NCI-H1436 treated with DMSO at 0.1 percent for 48 hours (cell line): ENCODE measurements at regions not wholly inside any gene's neighbourhood (a gene's known extent, or its start where the extent isn't known, plus 50 kb on each side); places are given as distances from the start of the nearest gene placed in this dataset.

Experiments
- DNase-seq: peaks from one replicate; lab custom pipeline; 2025; lab: John Stamatoyannopoulos, UW

DNA sequence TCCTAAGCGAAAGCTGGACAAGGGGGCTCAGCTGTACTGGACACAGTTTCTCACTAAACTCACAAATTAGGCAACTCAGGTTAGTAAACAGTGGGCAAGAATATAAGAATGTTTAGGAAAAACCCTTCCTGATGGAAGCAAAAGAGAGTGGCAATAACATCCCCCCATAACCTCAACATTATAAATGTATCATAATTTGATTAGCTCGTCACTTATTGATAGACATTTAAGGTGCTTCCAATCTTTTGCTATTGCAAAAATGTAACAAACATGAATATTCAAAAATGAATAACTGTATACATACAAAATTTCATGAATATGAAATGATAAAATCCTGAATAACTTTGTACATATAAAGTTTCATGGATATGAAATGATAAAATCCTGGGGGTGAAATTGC lies 415.7 kb downstream of the EPM2A start:
- no peak for DNase-seq

DNA sequence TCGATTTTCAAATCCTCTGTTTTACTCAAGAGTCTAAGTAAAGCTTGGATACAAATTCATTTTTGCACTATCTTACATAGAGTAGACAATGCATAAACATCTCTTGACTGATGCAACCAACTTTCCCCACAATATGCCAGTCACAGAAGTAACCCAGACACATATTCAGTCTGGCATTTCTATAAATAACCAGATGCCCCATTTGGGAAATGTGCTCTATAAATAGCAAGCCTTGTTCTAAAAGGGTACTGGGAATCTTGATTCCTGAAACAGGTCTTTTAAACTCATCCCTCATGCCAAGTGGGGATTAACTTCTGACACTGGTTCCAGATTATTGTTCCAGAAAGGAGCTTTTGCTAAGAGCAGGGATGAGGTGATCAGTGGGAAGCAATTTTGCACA lies 411.7 kb downstream of the EPM2A start:
- no peak for DNase-seq

DNA sequence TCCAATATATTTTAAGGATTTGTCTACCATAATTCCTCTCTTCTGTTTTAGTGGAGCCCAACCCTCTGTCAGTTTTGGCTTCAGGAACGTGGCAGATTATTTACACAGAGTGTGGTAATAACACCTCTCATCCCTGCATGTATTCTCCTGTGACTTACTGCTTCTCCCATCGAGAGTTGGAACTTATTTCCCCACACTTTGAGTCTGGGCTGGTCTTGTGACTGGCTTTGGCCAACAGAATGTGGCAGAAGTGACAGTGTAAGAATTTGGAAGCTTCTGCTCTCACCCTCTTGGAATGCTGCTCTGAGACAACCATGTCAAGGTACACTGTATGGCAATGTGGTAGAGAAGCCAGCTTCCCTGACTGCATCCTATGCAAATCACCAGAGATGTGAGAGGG lies 407.7 kb downstream of the EPM2A start:
- DNase-seq: no peak

- DNase-seq: no peak
Observed at GRCh38 chr6:145329257-145329656, 406.1 kb downstream of the EPM2A start.

- no peak for DNase-seq
Observed at GRCh38 chr6:145331066-145331465, 404.3 kb downstream of the EPM2A start.

- DNase-seq: no peak
Observed at GRCh38 chr6:145332011-145332410, 403.3 kb downstream of the EPM2A start.

DNA sequence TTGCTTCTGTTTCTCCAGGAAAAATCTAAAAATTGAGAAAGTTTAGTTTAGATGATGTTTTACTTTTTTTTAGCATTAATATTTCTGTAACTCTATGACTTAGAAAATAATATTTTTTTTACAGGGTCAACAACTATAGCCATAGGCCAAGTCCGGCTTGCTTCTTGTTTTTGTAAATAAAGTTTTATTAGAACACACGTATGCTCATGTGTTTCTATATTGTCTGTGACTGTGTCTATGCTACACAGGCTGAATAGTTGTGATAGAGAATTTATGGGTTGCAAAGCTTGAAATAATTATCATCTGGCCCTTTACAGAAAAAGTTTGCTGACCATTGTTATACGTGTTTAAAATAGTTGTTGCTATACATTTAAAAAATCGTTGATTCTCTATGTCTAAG lies 399.2 kb downstream of the EPM2A start:
- DNase-seq: no peak

DNA sequence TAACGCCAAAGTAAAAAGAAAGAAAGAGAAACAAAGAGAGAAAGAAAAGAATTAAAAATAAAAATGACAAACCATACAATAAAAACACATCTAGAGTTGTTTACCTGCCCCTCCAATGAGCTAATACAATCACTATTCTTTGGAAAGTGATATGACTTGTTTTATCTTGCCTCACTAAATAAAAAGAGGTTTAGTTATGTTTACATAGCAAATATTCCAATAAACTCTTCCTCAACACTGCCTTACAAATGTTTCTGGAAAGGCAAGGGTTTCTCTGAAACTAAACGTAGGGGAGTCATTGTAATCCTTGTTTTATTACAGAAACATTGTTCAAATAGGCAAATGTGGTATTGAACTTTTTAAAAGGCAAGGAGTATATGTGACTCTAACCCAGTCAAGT lies 396.2 kb downstream of the EPM2A start:
- DNase-seq: no peak

GRCh38 chr6:145340256-145340655 lies 395.1 kb downstream of the EPM2A start:
- DNase-seq: no peak

DNA sequence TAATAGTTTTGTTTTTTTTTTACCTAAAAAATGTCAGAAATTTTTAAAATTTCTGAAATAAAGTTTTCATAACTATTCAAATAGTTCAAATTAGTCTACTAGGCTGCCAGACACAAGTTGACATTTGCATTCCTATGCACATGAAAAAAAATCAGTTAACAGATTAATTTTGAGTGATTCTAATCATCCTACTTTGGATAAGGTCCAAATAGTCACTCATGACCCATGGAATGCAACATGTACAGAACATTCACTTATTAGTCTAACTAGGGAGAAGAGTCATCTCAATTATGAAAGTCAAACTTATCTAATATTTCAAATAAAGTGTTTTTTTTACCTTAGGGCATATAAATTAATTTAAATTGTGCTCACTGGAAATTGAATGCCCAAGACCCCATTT lies 390.2 kb downstream of the EPM2A start:
- no peak for DNase-seq

GRCh38 chr6:145347216-145347615 lies 388.1 kb downstream of the EPM2A start:
- DNase-seq: no peak

GRCh38 chr6:145349950-145350510 lies 385.3 kb downstream of the EPM2A start:
- DNase-seq: no peak

- no peak for DNase-seq
Observed at GRCh38 chr6:145350928-145351327, 384.4 kb downstream of the EPM2A start.

GRCh38 chr6:145352382-145353080 lies 382.8 kb downstream of the EPM2A start:
- DNase-seq: no peak

- DNase-seq: no peak
Observed at GRCh38 chr6:145360865-145361264, 374.5 kb downstream of the EPM2A start.

GRCh38 chr6:145367149-145367548 lies 368.2 kb downstream of the EPM2A start:
- DNase-seq: no peak

DNA sequence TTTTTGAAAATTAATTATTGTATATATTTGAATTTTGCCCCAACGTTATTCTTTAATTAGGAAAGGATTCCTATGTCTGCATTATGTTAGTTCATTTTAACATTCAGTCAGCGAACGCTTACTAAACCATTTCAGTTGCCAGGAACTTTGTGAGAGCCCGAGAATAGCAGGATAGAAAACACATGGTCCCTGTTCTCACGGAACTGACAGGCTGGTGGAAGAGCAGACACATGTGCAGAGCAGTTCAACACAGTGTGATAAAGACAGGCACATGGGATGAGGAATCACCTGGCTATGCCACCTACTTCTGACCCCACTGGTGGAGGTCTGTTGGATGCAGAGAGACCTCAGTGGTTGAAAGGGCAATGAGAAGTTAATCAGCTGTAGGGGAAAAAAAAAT lies 367.2 kb downstream of the EPM2A start:
- no peak for DNase-seq

DNA sequence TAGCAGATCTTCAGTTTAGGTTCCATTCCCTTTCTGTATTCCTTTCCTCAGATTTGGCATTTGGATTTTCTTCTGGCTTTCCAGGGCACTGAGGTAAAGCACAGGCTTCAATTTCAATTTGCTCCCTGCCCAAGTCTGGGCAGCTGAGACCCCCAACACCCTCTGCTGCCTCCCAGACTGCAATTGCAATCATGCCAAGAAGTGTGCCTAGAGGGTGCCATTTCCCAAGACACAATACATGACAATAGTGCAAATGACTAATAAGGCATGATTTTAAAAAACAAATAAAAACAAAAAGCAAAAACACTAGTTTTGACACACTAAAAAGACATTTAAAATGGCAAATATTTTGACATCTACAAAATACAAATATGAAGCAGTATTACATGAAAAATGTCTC lies 364.8 kb downstream of the EPM2A start:
- DNase-seq: no peak

- DNase-seq: no peak
Observed at GRCh38 chr6:145372671-145373151, 362.6 kb downstream of the EPM2A start.

GRCh38 chr6:145373826-145374225 lies 361.5 kb downstream of the EPM2A start:
- no peak for DNase-seq

DNA sequence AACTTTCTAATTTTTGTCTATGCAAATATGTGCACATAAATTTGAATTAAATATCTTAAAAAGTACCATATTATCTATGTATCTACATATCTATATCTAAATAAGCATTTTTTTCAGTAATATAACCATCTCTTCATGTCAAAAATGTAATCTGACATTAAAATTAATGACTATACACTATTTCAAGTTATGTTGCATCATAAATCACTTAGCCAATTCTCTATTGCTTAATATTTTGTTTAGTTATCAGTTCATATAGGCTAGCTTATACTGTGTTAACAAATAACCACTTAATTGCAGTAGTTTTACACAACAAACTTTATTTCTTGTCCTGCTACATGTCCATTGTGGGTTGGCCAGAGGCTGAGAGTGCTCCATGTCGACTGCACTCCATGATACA lies 360.8 kb downstream of the EPM2A start:
- DNase-seq: no peak

DNA sequence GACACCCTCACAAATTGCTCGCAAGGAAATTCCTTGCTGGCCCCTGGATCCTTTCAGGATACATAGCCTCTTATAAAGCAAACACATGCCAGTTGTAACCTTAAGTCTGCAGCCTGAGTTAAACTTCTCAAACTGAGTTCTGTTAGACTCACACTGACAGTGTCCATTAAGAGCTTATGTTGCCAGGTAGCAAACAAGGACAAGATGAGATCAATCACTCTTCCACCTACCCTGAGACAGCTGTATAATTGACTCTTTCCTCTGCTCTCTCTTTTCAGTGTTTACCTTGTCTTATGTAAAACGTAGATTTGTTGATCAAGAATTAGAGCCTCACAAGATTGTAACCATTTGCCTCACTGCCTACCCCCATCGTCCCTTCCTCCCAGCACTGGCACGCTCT lies 359.8 kb downstream of the EPM2A start:
- DNase-seq: peak; percentile 4

DNA sequence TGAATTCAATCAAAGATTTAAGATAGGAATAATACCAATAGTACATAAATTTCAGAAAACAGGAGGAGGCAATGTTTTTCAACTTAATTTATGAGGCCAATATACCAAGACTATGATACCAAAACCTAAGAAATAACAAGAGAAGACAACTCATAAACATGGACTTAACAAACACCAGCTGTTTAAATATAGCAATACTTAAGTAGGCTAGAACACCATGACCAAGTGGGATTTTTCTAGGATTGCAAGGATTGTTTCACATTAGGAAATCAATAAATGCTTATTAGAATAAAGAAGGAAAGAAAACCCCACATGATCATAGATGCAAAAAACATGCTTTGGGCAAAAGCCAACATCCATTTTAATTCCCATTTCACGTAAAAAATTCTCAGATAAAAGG lies 355.1 kb downstream of the EPM2A start:
- DNase-seq: no peak

DNA sequence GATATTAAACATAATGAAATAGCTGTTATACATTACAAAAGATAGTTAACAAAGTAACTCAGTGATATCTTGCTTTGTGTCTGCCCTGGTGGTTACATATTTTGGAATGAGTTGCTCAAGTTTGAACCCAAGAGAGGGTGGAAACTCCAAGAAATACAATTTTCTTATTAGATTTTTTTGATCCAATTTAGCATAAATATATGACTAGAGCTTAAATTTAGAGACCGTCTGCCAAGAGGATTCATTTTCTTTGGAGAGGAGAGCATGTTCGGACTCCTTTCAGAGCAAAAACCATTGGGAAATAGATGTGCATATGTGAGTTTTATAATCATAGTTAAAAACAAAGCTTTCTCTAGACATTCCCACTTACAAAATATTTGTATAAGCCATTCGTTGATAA lies 353.4 kb downstream of the EPM2A start:
- no peak for DNase-seq
